ENCODE measurements at regions not wholly inside any gene's neighbourhood (a gene's known extent, or its start where the extent isn't known, plus 50 kb on each side); places are given as distances from the start of the nearest gene placed in this dataset.

DNA sequence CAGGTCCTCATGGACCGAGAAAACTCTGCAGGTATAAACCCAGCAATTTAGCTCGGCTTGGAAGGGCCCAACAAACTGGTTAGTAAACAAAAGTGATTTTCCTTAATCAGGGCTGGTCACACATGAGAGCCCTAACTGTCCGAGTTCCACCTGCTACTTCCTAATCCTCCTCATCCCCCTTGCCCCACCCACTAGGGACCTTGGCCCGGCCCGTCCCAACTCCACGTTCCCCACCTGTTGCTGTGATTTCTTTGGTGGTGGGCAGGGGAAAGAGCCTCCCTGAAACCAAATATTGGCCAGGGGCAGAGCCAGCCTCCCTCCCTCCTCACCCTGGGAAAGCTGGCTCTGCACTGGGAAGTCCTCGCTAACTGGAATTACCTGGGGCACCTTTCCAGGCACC is 304.2 kb upstream of the PROX1 start:
- WGBS, 10 experiments: 0 to 100% (median 77%) methylated on average over 1 to 6 of the region's 7 CpGs; no CpG with 5 or more reads in 4 of the 10 experiments
- H3K27ac ChIP-seq: no peak overlapping the region
- no peak overlapping the region for H3K4me3 ChIP-seq
- peaks cover 15 to 21% of the 10 kb centered on the region in 2 donors for H3K4me1 ChIP-seq (replicated peaks in 1 of 2)
- in situ Hi-C loops (cut with MboI; ENCODE audit: low pct_unique_long_range_greater_than_20kb in 2 of 9, low sequenced_read_pairs in 9 of 9, unreplicated experiment in 9 of 9): no loop called here
- no peak for ATAC-seq (replicated peaks in 6 of 8)

DNA sequence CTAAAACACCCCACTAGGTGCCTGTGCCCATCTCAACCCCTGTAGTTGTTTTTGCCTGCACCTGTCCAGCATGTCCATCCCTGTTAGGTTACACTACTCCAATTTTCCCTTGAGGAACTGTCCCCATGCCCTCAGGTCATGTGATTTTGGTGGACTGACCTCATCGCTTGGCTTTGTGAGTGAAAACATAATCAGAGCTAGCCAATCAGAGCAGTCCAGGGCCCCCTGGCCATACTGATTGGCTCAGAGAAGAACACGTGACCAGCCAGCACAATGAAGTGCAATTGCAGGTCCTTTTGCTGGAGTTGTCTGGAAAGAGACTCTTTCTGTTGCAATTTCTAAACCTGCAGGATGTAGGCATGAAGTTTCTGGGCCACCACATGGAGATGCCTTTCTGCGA is 303.3 kb upstream of the PROX1 start:
- peak in 1 of 8 experiments; percentile 40 for ATAC-seq (replicated peaks in 6 of 8)
- 10 to 100% (median 69%) methylated on average over 1 to 3 of the region's 3 CpGs; no CpG with 5 or more reads in 2 of the 10 experiments for WGBS, 10 experiments
- Histone ChIP-seq H3K4me1 (replicated peaks in 1 of 2) (peaks cover 15 to 25% of the 10 kb centered on the region in 2 donors), H3K4me3 (no peak overlapping the region), H3K27ac (no peak overlapping the region)
- in situ Hi-C loops (cut with MboI; ENCODE audit: low pct_unique_long_range_greater_than_20kb in 2 of 9, low sequenced_read_pairs in 9 of 9, unreplicated experiment in 9 of 9): no loop called here

DNA sequence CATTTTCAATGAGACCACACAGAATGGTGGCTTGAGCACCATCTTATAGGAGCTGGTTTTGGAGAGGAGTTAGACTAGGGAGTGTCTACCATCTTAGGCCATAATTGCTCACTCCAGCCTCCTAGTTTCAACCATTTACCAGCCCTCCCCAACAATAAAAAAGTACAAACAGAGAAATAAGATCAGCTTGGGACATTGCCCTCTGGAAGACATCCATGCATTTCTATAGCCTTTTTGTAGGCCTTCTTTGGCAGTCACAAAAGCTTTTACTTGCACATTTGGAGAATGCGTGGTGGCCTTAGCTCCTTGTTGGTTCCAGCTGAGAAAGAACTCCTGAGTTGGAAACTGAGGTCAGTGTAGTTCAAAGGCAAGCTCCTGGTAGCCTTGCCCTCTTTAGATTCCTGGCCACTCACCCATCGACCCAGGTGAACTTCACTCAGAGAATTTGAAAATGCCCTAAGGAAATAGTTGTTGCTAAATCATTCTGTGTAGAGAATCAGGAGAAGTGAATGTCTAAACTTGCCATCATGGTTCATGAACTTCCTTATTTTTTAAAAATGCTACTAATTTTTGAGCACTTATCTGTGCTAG is 301.7 kb upstream of the PROX1 start:
- in situ Hi-C loops (cut with MboI; ENCODE audit: low pct_unique_long_range_greater_than_20kb in 2 of 9, low sequenced_read_pairs in 9 of 9, unreplicated experiment in 9 of 9): no loop called here
- no peak overlapping the region for H3K27ac ChIP-seq
- ATAC-seq (replicated peaks in 6 of 8): no peak
- peaks cover 12 to 22% of the 10 kb centered on the region in 2 donors for H3K4me1 ChIP-seq (replicated peaks in 1 of 2)
- 8 to 83% (median 63%) methylated on average over 1 to 2 of the region's 2 CpGs; no CpG with 5 or more reads in 1 of the 10 experiments for WGBS, 10 experiments
- no peak overlapping the region for H3K4me3 ChIP-seq

DNA sequence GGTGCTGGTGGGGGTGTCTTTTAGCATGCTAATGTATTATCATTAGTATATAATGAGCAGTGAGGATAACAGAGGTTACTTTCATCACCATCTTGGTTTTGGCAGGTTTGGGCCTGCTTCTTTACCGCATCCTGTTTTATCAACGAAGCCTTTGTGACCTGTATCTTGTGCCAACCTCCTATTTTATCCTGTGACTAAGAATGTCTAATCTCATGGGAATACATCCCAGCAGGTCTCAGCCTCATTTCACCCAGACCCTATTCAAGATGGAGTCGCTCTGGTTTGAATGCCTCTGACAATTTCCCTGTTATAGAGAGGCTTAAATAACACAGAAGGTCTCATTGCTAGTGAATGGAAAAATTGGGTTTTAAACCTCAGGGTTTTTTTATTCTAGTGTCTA is 300.8 kb upstream of the PROX1 start:
- in situ Hi-C loops (cut with MboI; ENCODE audit: low pct_unique_long_range_greater_than_20kb in 2 of 9, low sequenced_read_pairs in 9 of 9, unreplicated experiment in 9 of 9): no loop called here
- 0 to 100% (median 90%) methylated on average over 1 to 3 of the region's 3 CpGs; no CpG with 5 or more reads in 2 of the 10 experiments for WGBS, 10 experiments
- no peak overlapping the region for H3K4me3 ChIP-seq
- peaks cover 10 to 18% of the 10 kb centered on the region in 2 donors for H3K4me1 ChIP-seq (replicated peaks in 1 of 2)
- H3K27ac ChIP-seq: no peak overlapping the region
- ATAC-seq (replicated peaks in 6 of 8): no peak

DNA sequence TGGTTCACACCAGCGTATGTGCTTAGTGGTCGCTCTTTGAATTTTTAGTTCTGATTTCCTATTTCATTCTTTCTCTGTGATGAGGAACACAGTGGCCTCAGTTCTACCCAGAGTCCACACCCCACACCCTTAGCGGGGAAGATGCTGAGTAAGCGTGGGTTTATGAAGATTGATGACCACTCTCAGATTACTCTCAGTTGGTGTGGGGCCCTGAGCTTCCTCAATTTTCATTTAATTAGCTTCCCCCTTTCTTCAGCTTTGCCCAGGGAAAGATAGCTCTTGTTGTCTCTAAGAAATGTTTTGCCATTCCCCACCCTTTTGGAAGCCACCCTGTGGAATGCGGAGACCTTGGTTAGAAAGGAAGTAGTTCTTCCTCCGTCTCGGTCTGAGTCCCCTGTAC is 299.9 kb upstream of the PROX1 start:
- in situ Hi-C loops (cut with MboI; ENCODE audit: low pct_unique_long_range_greater_than_20kb in 2 of 9, low sequenced_read_pairs in 9 of 9, unreplicated experiment in 9 of 9): no loop called here
- Histone ChIP-seq H3K4me3 (no peak overlapping the region), H3K4me1 (replicated peaks in 1 of 2) (peaks cover 10 to 18% of the 10 kb centered on the region in 2 donors), H3K27ac (no peak overlapping the region)
- 10 to 100% (median 41%) methylated on average over 1 to 7 of the region's 7 CpGs; no CpG with 5 or more reads in 1 of the 10 experiments for WGBS, 10 experiments
- ATAC-seq (replicated peaks in 6 of 8): peak in 4 of 8 experiments; percentile 49 to 86 (median 72)

DNA sequence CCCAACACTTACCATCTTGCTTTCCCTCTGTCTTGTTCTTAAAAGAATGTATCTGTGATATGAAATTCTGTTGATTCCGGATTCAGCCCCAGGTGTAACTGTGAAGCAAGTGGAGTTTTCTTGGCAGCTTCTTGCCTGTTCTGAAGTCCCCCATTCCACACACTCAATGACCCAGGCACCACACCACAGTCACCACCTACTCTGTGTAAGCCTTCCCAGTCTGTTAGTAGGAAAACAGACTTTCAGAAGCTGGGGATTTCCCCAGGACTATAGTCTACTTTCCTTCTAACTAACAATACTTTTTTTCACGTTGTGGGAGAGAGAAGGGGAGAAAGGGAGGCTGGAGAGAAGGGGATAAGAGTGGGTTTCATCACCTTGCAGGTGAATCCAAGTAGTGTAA is 299.1 kb upstream of the PROX1 start:
- WGBS, 10 experiments: 0 to 100% (median 83%) methylated on average over 1 to 2 of the region's 2 CpGs; no CpG with 5 or more reads in 3 of the 10 experiments
- no peak for ATAC-seq (replicated peaks in 6 of 8)
- no peak overlapping the region for H3K27ac ChIP-seq
- no peak overlapping the region for H3K4me3 ChIP-seq
- in situ Hi-C loops (cut with MboI; ENCODE audit: low pct_unique_long_range_greater_than_20kb in 2 of 9, low sequenced_read_pairs in 9 of 9, unreplicated experiment in 9 of 9): no loop called here
- peaks cover 10 to 18% of the 10 kb centered on the region in 2 donors for H3K4me1 ChIP-seq (replicated peaks in 1 of 2)

DNA sequence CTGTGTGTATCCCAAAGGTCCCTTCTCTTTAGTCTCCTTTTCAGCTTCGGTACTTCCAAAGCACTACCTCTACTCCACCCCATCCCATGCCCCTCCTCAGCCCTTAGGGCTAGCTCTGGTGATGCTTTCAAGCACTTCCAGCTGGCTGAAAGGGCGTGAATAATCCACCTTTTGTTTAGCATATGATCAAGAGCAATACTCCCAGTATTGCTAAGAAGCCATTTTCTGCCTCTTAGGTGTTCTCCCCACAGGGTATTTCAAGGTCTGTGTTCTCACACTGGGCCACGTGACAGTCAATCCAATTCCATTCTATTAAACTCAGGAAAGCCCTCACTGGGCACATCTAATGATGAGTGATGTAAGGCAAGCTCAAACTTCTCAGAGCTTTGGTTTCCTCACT is 298.5 kb upstream of the PROX1 start:
- Histone ChIP-seq H3K27ac (no peak overlapping the region), H3K4me3 (no peak overlapping the region), H3K4me1 (replicated peaks in 1 of 2) (peaks cover 10 to 18% of the 10 kb centered on the region in 2 donors)
- WGBS, 10 experiments: 0 to 94% (median 45%) methylated on average over 1 to 3 of the region's 3 CpGs; no CpG with 5 or more reads in 4 of the 10 experiments
- ATAC-seq (replicated peaks in 6 of 8): peak in 1 of 8 experiments; percentile 27
- in situ Hi-C loops (cut with MboI; ENCODE audit: low pct_unique_long_range_greater_than_20kb in 2 of 9, low sequenced_read_pairs in 9 of 9, unreplicated experiment in 9 of 9): no loop called here

DNA sequence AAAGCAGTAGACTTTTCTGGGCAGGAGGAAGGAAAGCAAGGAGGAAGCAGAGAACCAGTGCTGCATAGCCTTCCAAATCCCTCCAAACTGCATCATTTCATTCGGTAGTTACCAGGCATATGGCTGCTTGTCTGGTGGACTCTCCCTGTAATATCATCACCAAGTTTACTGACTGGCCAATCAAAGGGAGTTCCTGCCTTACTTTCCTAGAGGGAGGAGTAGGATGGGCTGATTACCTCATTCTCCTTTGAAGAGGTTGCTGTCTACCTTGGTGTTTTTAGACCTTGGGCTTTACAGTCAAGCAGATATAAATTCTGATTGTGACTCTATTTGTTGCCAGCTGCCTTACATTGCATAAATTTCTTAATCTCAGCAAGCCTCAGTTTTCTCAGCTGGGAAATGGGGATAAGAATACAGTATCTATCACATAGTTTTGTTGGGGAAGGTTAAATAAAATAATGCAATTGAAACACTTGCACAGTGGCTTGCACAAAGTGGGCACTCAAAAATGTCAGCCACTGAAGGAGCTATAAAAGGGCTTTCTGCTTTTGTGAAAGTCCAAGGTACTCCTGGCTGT is 297.3 kb upstream of the PROX1 start:
- 0 to 100% (median 61%) methylated on average over 1 of the region's 1 CpG; no CpG with 5 or more reads in 4 of the 10 experiments for WGBS, 10 experiments
- in situ Hi-C loops (cut with MboI; ENCODE audit: low pct_unique_long_range_greater_than_20kb in 2 of 9, low sequenced_read_pairs in 9 of 9, unreplicated experiment in 9 of 9): no loop called here
- Histone ChIP-seq H3K27ac (no peak overlapping the region), H3K4me3 (no peak overlapping the region), H3K4me1 (replicated peaks in 1 of 2) (peaks cover 10 to 18% of the 10 kb centered on the region in 2 donors)
- no peak for ATAC-seq (replicated peaks in 6 of 8)

DNA sequence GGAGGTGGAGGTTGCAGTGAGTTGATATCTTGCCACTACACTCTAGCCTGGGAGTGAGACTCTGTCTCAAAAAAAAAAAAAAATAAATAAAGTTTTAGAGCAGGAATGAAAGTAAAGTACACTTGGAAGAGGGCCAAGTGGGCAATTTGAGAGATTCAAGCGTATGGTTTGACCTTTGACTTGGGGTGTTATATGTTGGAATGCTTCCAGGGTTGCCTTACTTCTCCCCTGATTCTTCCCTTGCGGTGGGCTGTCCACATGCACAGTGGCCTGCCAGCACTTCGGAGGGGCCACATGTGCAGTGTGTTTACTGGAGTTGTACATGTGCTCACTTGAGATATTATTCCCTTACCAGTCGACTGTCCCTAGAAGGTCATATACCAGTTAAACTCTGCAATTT is 295.5 kb upstream of the PROX1 start:
- Histone ChIP-seq H3K4me1 (replicated peaks in 1 of 2) (peaks cover 10 to 18% of the 10 kb centered on the region in 2 donors), H3K27ac (no peak overlapping the region), H3K4me3 (no peak overlapping the region)
- 0 to 100% (median 93%) methylated on average over 1 to 4 of the region's 4 CpGs; no CpG with 5 or more reads in 1 of the 10 experiments for WGBS, 10 experiments
- ATAC-seq (replicated peaks in 6 of 8): no peak
- in situ Hi-C loops (cut with MboI; ENCODE audit: low pct_unique_long_range_greater_than_20kb in 2 of 9, low sequenced_read_pairs in 9 of 9, unreplicated experiment in 9 of 9): no loop called here

DNA sequence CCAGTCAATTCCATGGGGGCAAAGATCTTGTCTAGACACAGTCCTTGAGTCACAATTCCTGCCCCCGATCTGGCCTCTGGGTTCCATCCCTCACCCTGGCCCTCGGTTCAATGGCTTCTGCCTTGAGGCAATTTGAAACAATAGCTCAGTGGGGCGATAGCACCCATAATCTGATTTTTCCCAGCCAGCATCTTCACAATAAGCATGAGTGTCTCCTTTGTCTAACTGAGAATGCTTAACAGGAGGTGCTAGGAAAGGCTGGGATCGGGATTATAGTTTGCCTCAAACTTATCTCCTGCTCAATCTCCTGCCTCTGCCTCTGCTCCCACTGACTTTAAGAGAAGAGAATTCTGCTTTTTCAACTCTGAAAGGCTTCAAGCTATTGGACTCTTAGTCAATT is 293.9 kb upstream of the PROX1 start:
- in situ Hi-C loops (cut with MboI; ENCODE audit: low pct_unique_long_range_greater_than_20kb in 2 of 9, low sequenced_read_pairs in 9 of 9, unreplicated experiment in 9 of 9): no loop called here
- H3K4me1 ChIP-seq (replicated peaks in 1 of 2): peaks cover 7 to 11% of the 10 kb centered on the region in 2 donors
- no peak for ATAC-seq (replicated peaks in 6 of 8)
- no peak overlapping the region for H3K4me3 ChIP-seq
- WGBS, 10 experiments: 0 to 84% (median 41%) methylated on average over 2 to 4 of the region's 4 CpGs; no CpG with 5 or more reads in 1 of the 10 experiments
- H3K27ac ChIP-seq: no peak overlapping the region

DNA sequence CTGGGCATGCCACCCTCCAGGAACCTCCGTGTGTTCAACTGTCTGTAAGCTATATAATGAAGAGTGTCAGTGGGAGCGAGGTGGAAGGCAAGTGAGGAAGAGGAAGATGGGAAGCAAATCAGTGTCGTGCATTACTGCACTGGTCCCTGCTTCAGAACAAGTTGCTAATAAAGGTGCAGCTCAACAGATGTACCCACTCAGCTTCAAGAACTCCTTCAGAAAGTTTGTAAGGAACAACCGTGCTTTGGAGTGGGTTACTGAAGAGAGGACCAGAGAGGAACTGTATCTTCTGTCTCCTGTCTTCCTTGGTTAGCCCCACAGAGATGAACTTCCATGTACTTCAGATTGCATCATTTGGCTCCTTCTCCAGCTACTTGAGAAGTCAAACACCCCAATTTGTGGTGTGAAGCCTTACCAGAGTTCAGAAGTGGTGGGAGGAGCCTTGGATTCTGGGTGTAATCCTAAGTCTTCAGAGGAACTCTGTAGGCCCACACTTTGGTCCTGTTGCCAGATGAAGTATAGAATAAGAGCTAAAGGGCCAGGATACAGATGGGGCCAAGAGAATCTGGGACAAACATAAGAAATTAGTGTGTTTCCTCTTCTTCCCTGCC is 290.5 kb upstream of the PROX1 start:
- Histone ChIP-seq H3K4me1 (replicated peaks in 1 of 2) (no peaks in the 10 kb centered on the region), H3K4me3 (no peak overlapping the region), H3K27ac (no peak overlapping the region)
- in situ Hi-C loops (cut with MboI; ENCODE audit: low pct_unique_long_range_greater_than_20kb in 2 of 9, low sequenced_read_pairs in 9 of 9, unreplicated experiment in 9 of 9): no loop called here
- WGBS, 10 experiments: 0 to 100% (median 91%) methylated on average over 1 to 4 of the region's 4 CpGs; no CpG with 5 or more reads in 1 of the 10 experiments
- ATAC-seq (replicated peaks in 6 of 8): no peak

DNA sequence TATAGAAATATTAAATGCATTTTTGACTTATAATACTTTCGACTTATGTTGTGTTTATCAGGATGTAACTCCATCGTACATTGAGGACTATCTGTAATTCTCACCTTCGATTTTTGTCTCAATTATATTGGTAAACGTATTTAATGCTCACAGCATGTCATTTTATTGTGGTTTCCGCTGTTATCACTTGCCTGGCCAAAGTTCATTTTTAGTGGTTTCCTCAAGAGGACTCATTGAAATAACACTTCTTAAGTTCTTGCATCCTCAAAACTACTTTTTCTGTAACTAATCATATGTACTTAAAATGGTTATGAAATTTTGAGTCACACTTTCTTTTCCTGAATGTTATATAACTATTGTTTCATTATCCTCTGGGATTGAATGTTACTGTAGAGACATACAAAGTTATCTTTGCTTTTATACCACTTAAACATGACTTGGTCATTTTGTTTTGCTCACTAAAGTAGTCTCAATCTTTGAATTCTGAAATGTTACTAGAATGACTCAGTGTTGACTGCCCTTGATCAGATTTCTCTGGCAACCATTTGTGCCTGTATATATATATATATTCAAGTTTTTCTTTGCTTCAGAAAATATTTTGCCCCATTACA is 289.6 kb upstream of the PROX1 start:
- Histone ChIP-seq H3K27ac (no peak overlapping the region), H3K4me1 (replicated peaks in 1 of 2) (no peaks in the 10 kb centered on the region), H3K4me3 (no peak overlapping the region)
- in situ Hi-C loops (cut with MboI; ENCODE audit: low pct_unique_long_range_greater_than_20kb in 2 of 9, low sequenced_read_pairs in 9 of 9, unreplicated experiment in 9 of 9): no loop called here
- no peak for ATAC-seq (replicated peaks in 6 of 8)
- 0 to 96% (median 84%) methylated on average over 2 to 5 of the region's 5 CpGs for WGBS, 10 experiments

DNA sequence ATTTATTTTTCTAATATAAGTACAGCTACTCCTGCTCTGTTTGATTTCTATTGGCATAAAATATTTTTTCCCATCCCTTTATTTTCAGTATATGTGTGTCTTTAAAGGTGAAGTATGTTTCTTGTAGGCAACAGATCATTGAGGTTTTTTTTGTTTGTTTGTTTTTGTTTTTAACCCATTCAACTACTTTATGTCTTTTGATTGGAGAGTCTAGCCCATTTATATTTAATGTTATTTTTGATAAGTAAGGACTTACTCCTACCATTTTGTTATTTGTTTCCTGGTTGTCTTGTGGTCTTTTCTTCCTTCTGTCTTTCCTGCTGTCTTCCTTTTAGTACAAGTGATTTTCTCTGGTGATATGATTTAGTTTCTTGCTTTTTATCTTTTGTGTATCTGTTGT is 285.1 kb upstream of the PROX1 start:
- H3K4me3 ChIP-seq: no peak overlapping the region
- H3K4me1 ChIP-seq (replicated peaks in 1 of 2): no peaks in the 10 kb centered on the region
- no peak for ATAC-seq (replicated peaks in 6 of 8)
- H3K27ac ChIP-seq: no peak overlapping the region
- in situ Hi-C loops (cut with MboI; ENCODE audit: low pct_unique_long_range_greater_than_20kb in 2 of 9, low sequenced_read_pairs in 9 of 9, unreplicated experiment in 9 of 9): no loop called here

Data from motor neuron (in vitro differentiated cells).